Vagina (tissue), 2 donors: ENCODE measurements at regions not wholly inside any gene's neighbourhood (a gene's known extent, or its start where the extent isn't known, plus 50 kb on each side); places are given as distances from the start of the nearest gene placed in this dataset.

Experiments used
- DNase-seq, 2 donors: peaks; one replicate each; pipeline ENCODE4 v3.0.0-alpha.2; 2017; ENCODE audit errors: extremely low spot score in 2 of 2
- H3K27ac ChIP-seq: fragments of 200-600 bp; sonication (generic); one replicate; pipeline ENCODE4 v1.5.1; 2019
- H3K27me3 ChIP-seq: fragments of 200-600 bp; sonication (generic); one replicate; pipeline ENCODE4 v1.5.1; 2019
- H3K36me3 ChIP-seq, 2 donors: fragments of 200-600 bp; sonication (generic); one replicate each; pipeline ENCODE4 v1.5.1; 2017 to 2019
- H3K4me1 ChIP-seq: fragments of 200-600 bp; sonication (generic); one replicate; pipeline ENCODE4 v1.5.1; 2019
- H3K4me3 ChIP-seq, 2 donors: fragments of 200-600 bp; sonication (generic); 1 replicate in 1 of 2; 2 replicates in 1 of 2; pipeline ENCODE4 v1.5.1; 2016 to 2019
- H3K9me3 ChIP-seq: fragments of 200-600 bp; sonication (generic); one replicate; pipeline ENCODE4 v1.5.1; 2019
- CTCF ChIP-seq, 3 experiments: fragments of 450-650 bp in 2 of 3; fragments of 200-600 bp in 1 of 3; sonication (generic) in 1 of 3; IDR thresholded peaks; one replicate each; pipeline ENCODE4 v1.5.1; 2017 to 2019; ENCODE audit warnings: antibody characterized with exemption in 3 of 3, mild to moderate bottlenecking in 2 of 3, moderate library complexity in 2 of 3
- POLR2A ChIP-seq, 2 donors: fragments of 450-650 bp; IDR thresholded peaks; one replicate each; pipeline ENCODE4 v1.6.1; 2017; ENCODE audit warnings: antibody characterized with exemption in 2 of 2, mild to moderate bottlenecking in 2 of 2, moderate library complexity in 2 of 2
- POLR2AphosphoS5 ChIP-seq, 2 donors: sonication (generic); formaldehyde crosslinking; IDR thresholded peaks; one replicate each; pipeline ENCODE4 v1.9.0; 2017; ENCODE audit warnings: antibody characterized with exemption in 2 of 2, mild to moderate bottlenecking in 2 of 2, low read depth in 1 of 2; ENCODE audit not compliant: insufficient read depth in 1 of 2
- intact Hi-C: fragments of 100-400 bp; cut with DNase I; formaldehyde crosslinking; loops from one replicate; pipeline ENCODE4 v1.15.1; 2023

DNA sequence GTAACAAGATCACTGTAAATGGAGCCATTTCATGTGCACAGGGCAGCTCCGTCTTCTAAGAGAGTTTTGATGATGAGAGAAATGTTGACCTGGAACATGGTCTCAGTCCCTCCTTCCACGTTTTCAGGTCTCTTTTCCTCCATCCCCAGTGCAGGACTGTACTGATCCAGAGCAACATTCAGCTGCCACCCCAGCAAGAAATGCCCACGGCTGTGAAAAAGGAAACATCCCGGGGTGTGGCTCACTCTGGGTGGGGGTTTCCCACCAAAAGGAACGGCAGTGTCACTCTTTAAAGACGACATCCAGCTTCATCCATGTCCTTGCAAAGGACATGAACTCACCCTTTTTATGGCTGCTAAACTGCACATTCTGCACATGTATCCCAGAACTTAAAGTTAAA lies 92.6 kb downstream of the ERMARD start:
- Histone ChIP-seq H3K9me3 (no peaks in the 10 kb centered on the region), H3K27ac (no peak overlapping the region), H3K4me3 (no peak overlapping the region), H3K27me3 (no peaks in the 10 kb centered on the region), H3K4me1 (no peaks in the 10 kb centered on the region), H3K36me3 (no peaks in the 10 kb centered on the region)
- intact Hi-C loops = no loop called here
- no peak for DNase-seq
- TF ChIP-seq POLR2AphosphoS5 (IDR thresholded peaks at IDR 0.05; ENCODE audit: insufficient read depth in 1 of 2, low read depth in 1 of 2) (no peak), CTCF (IDR thresholded peaks at IDR 0.05) (no peak), POLR2A (IDR thresholded peaks at IDR 0.05) (no peak)

GRCh38 chr6:169843110-169843509 lies 91.7 kb downstream of the ERMARD start:
- intact Hi-C loops = no loop called here
- no peaks in the 10 kb centered on the region for H3K4me1 ChIP-seq
- H3K27ac ChIP-seq = no peak overlapping the region
- H3K4me3 ChIP-seq = no peak overlapping the region
- peak in 1 of 2 donors; percentile 88 for DNase-seq
- no peaks in the 10 kb centered on the region for H3K27me3 ChIP-seq
- TF ChIP-seq CTCF (IDR thresholded peaks at IDR 0.05) = no peak
- no peak for TF ChIP-seq POLR2A (IDR thresholded peaks at IDR 0.05)
- TF ChIP-seq POLR2AphosphoS5 (IDR thresholded peaks at IDR 0.05; ENCODE audit: insufficient read depth in 1 of 2, low read depth in 1 of 2) = no peak
- no peaks in the 10 kb centered on the region for H3K9me3 ChIP-seq
- H3K36me3 ChIP-seq = no peaks in the 10 kb centered on the region

GRCh38 chr6:169841907-169842606 lies 90.6 kb downstream of the ERMARD start:
- no peaks in the 10 kb centered on the region for H3K27me3 ChIP-seq
- H3K4me1 ChIP-seq = no peaks in the 10 kb centered on the region
- intact Hi-C loops = no loop called here
- no peak overlapping the region for H3K4me3 ChIP-seq
- H3K27ac ChIP-seq = no peak overlapping the region
- TF ChIP-seq POLR2A (IDR thresholded peaks at IDR 0.05) (no peak), POLR2AphosphoS5 (IDR thresholded peaks at IDR 0.05; ENCODE audit: insufficient read depth in 1 of 2, low read depth in 1 of 2) (no peak), CTCF (IDR thresholded peaks at IDR 0.05) (no peak)
- H3K9me3 ChIP-seq = no peaks in the 10 kb centered on the region
- peak; percentile 27 to 58 for DNase-seq
- H3K36me3 ChIP-seq = no peaks in the 10 kb centered on the region

DNA sequence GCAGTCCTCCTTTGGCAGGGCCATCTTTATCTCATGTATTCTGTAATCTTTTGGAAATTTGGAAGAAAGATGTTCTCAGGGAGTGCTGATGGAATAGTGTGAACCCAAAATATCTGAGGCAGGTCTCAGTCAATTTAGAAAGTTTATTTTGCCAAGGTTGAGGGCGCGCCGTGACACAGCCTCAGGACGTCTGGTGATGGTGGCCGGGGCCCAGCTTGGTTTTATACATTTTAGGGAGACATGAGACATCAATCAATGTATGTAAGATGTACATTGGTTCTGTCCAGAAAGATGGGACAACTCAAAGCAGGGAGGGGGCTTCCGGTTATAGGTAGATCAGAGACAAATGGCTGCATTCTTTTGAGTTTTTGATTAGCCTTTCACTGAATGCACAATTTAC lies 89.8 kb downstream of the ERMARD start:
- TF ChIP-seq POLR2A (IDR thresholded peaks at IDR 0.05) (no peak), POLR2AphosphoS5 (IDR thresholded peaks at IDR 0.05; ENCODE audit: insufficient read depth in 1 of 2, low read depth in 1 of 2) (no peak), CTCF (IDR thresholded peaks at IDR 0.05) (no peak)
- peak in 1 of 2 donors; percentile 37 for DNase-seq
- Histone ChIP-seq H3K27me3 (no peaks in the 10 kb centered on the region), H3K4me1 (no peaks in the 10 kb centered on the region), H3K27ac (no peak overlapping the region), H3K36me3 (no peaks in the 10 kb centered on the region), H3K4me3 (no peak overlapping the region), H3K9me3 (no peaks in the 10 kb centered on the region)
- intact Hi-C loops = no loop called here

DNA sequence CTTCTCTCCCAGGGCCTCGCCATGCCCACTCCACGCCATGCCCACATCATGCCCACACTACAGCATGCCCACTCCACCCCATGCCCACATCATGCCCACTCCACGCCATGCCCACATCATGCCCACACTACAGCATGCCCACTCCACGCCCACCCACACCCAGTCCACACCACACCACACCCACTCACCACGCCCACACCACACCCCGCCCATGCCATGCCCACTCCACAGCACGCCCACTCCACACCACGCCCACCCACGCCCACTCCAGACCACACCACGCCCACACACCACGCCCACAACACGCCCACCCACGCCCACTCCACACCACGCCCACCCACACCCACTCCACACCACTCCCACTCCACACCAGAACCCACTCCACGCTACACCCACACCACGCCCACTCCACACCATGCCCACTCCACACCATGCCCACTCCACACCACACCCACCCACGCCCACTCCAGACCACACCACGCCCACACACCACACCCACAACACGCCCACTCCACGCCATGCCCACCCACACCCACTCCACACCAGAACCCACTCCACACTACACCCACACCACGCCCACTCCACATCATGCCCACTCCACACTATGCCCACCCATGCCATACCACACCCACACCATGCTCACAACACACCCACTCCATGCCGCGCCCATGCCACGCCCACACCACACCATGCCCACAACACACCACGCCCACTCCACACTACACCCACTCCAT lies 88.6 kb downstream of the ERMARD start:
- TF ChIP-seq CTCF (IDR thresholded peaks at IDR 0.05) (no peak), POLR2AphosphoS5 (IDR thresholded peaks at IDR 0.05; ENCODE audit: insufficient read depth in 1 of 2, low read depth in 1 of 2) (no peak), POLR2A (IDR thresholded peaks at IDR 0.05) (no peak)
- Histone ChIP-seq H3K4me3 (no peak overlapping the region), H3K27me3 (no peaks in the 10 kb centered on the region), H3K36me3 (no peaks in the 10 kb centered on the region), H3K27ac (no peak overlapping the region), H3K9me3 (no peaks in the 10 kb centered on the region), H3K4me1 (no peaks in the 10 kb centered on the region)
- intact Hi-C loops = loop anchor here (10.0 kb wide), 2 partner anchors 455 to 675 kb away; partner anchors contain the start of gene DLL1
- peak; percentile 37 to 91 for DNase-seq
